SK-MEL-5 (cell line): ENCODE measurements at regions not wholly inside any gene's neighbourhood (a gene's known extent, or its start where the extent isn't known, plus 50 kb on each side); places are given as distances from the start of the nearest gene placed in this dataset.

ENCODE experiments used
- DNase-seq: peaks from one replicate; pipeline ENCODE4 v3.0.0-alpha.2; 2016; ENCODE audit warnings: low read depth, low spot score
- in situ Hi-C: cut with HindIII; loops from 2 replicates; pipeline ENCODE4 v1.10.0; 2016; ENCODE audit warnings: low sequenced_read_pairs, high pct_unique_total_duplicates, low pct_unique_long_range_greater_than_20kb
- small RNA-seq, 2 experiments: library from RNA; depleted of rRNA; stranded (forward); fragments of <200 nt; gene quantifications; one replicate each; pipeline ENCODE3, GENCODE V24; 2014

GRCh38 chr14:29475641-29476040 is 452.0 kb downstream of the PRKD1 start:
- in situ Hi-C loops: no loop called here
- no peak for DNase-seq

- in situ Hi-C loops: no loop called here
Measured at GRCh38 chr14:29486132-29486531, 441.5 kb downstream of the PRKD1 start.

GRCh38 chr14:29489911-29490425 is 437.7 kb downstream of the PRKD1 start:
- DNase-seq: no peak
- in situ Hi-C loops: no loop called here

More at GRCh38 chr14:29486132-29486531, 441.5 kb downstream of the PRKD1 start:
- no peak for DNase-seq

GRCh38 chr14:29493849-29494248 is 433.8 kb downstream of the PRKD1 start:
- DNase-seq: no peak
- in situ Hi-C loops: no loop called here

- in situ Hi-C loops: no loop called here
- no peak for DNase-seq
Measured at GRCh38 chr14:29494312-29494711, 433.3 kb downstream of the PRKD1 start.

GRCh38 chr14:29503903-29504302 is 423.7 kb downstream of the PRKD1 start:
- in situ Hi-C loops: no loop called here
- no peak for DNase-seq

GRCh38 chr14:29518335-29518734 is 409.3 kb downstream of the PRKD1 start:
- in situ Hi-C loops: no loop called here
- DNase-seq: peak; percentile 18

- DNase-seq: peak; percentile 27
- in situ Hi-C loops: no loop called here
Measured at GRCh38 chr14:29521526-29522137, 406.0 kb downstream of the PRKD1 start.

Small RNA genes lying in the stretch of these regions (small RNA-seq; reads per million reads assigned to genes)
- gene RF00019 (0 reads per million in 2 experiments), gene RNU11-5P (0 reads per million in 2 experiments), gene RNU6-864P (0 reads per million in 2 experiments)
